SU-DHL-6 (cell line): ENCODE measurements at regions not wholly inside any gene's neighbourhood (a gene's known extent, or its start where the extent isn't known, plus 50 kb on each side); places are given as distances from the start of the nearest gene placed in this dataset.
"Not testable (repeated sequence)": the region's sequence is repeated elsewhere in the genome, so short reads cannot be mapped to it uniquely, and the experiment has no call there.

Experiments used
- H2AFZ ChIP-seq: fragments of 200-600 bp; sonication (generic); 2 replicates; pipeline ENCODE4 v1.6.1; 2014; ENCODE audit warnings: low read depth, mild to moderate bottlenecking, moderate library complexity, mixed read lengths, antibody characterized with exemption, low read length; ENCODE audit not compliant: severe bottlenecking
- H3F3A ChIP-seq: fragments of 200-600 bp; shearing (Covaris generic); 2 replicates; pipeline ENCODE4 v1.6.0; 2016; ENCODE audit warnings: antibody characterized with exemption, mild to moderate bottlenecking; ENCODE audit not compliant: insufficient read depth
- H3K27ac ChIP-seq: fragments of 200-600 bp; sonication (generic); 2 replicates; pipeline ENCODE4 v1.5.1; 2016; ENCODE audit warnings: low read depth, mild to moderate bottlenecking, low read length, moderate library complexity, mixed read lengths
- H3K27me3 ChIP-seq: fragments of 200-600 bp; sonication (generic), shearing (Covaris generic); 2 replicates; pipeline ENCODE4 v1.6.0; 2014; ENCODE audit warnings: mild to moderate bottlenecking, low read length
- H3K36me3 ChIP-seq: fragments of 200-600 bp; sonication (generic); 2 replicates; pipeline ENCODE4 v1.6.1; 2014; ENCODE audit warnings: mild to moderate bottlenecking, low read length, mixed read lengths
- H3K4me2 ChIP-seq: fragments of 300-600, 200-600 bp; shearing (Covaris generic), sonication (generic); 2 replicates; pipeline ENCODE4 v1.6.0; 2014; ENCODE audit warnings: low read length, low read depth, mild to moderate bottlenecking; ENCODE audit not compliant: poor library complexity, severe bottlenecking
- H3K4me3 ChIP-seq: fragments of 200-600 bp; sonication (generic); 2 replicates; pipeline ENCODE4 v1.5.1; 2014; ENCODE audit warnings: antibody characterized with exemption, low read length, mild to moderate bottlenecking, mixed read lengths; ENCODE audit not compliant: insufficient read depth, poor library complexity, severe bottlenecking
- H3K79me2 ChIP-seq: fragments of 200-600 bp; sonication (generic); 2 replicates; pipeline ENCODE4 v1.6.1; 2014; ENCODE audit warnings: mild to moderate bottlenecking, low read length, moderate library complexity; ENCODE audit not compliant: insufficient read depth
- H3K9ac ChIP-seq: fragments of 200-600 bp; sonication (generic); 2 replicates; pipeline ENCODE4 v1.7.0; 2014; ENCODE audit warnings: mild to moderate bottlenecking, low read length
- H3K9me2 ChIP-seq: fragments of 200-600 bp; sonication (generic); replicated peaks from 2 replicates; pipeline ENCODE4 v1.6.1; 2014; ENCODE audit warnings: low read length; ENCODE audit not compliant: insufficient read depth
- H3K9me3 ChIP-seq: fragments of 200-600 bp; sonication (generic); 2 replicates; pipeline ENCODE4 v1.6.1; 2014; ENCODE audit warnings: low read length, mixed read lengths; ENCODE audit not compliant: insufficient read depth
- H4K20me1 ChIP-seq: fragments of 200-600 bp; sonication (generic); 2 replicates; pipeline ENCODE4 v1.6.1; 2014; ENCODE audit warnings: low read depth, mild to moderate bottlenecking, antibody characterized with exemption, low read length, moderate library complexity, mixed read lengths
- CTCF ChIP-seq: fragments of 200-600 bp; sonication (generic); IDR thresholded peaks from one replicate; pipeline ENCODE4 v1.5.1; 2017; ENCODE audit warnings: antibody characterized with exemption, mild to moderate bottlenecking, low read length, moderate library complexity; ENCODE audit not compliant: insufficient read depth, poor library complexity, severe bottlenecking
- EZH2phosphoT487 ChIP-seq: fragments of 200-600 bp; sonication (generic), shearing (Covaris generic); conservative IDR thresholded peaks from 2 replicates; pipeline ENCODE4 v1.6.1; 2018; ENCODE audit warnings: mild to moderate bottlenecking, antibody characterized with exemption, low read length, moderate library complexity, mixed read lengths

DNA sequence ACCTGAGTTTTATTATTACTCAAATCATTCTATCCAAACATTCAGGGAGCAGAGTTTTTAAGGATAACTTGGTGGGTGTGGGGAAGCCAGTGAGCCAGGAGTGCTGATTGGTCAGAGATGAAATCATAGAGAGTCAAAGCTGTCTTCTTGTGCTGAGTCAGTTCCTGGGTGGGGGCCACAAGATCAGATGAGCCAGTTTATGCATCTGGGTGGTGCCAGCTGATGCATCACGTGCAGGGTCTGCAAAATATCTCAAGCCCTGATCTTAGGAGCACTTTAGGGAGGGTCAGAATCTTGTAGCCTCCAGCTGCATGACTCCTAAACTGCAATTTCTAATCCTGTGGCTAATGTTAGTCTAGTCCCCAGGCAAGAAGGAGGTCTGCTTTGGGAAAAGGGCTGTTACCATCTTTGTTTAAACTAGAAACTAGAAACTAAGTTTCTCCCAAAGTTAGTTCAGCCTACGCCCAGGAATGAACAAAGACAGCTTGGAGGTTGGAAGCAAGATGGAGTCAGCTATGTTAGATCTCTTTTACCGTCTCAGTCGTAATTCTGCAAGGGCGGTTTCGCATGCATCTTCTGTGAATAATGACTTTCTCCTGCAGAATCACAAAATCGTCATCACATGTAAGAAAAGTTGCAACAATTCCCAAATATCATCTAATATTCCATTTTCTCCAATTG, 97.5 kb downstream of the ZNF664 start:
- not testable (repeated sequence) for H2AFZ ChIP-seq, H3K9ac ChIP-seq, H3F3A ChIP-seq, H3K9me3 ChIP-seq, H3K4me3 ChIP-seq, H3K36me3 ChIP-seq, H3K4me2 ChIP-seq, H4K20me1 ChIP-seq, H3K79me2 ChIP-seq, H3K9me2 ChIP-seq, H3K27me3 ChIP-seq, H3K27ac ChIP-seq

GRCh38 chr12:124071075-124071443, 98.0 kb downstream of the ZNF664 start:
- TF ChIP-seq CTCF (no peak), EZH2phosphoT487 (no peak)
- H3K79me2 ChIP-seq, result no peaks in the 10 kb centered on the region
- no peak overlapping the region for H2AFZ ChIP-seq
- no peaks in the 10 kb centered on the region for H3K9me3 ChIP-seq
- no peaks in the 10 kb centered on the region for H3K27me3 ChIP-seq
- no peak overlapping the region for H3K27ac ChIP-seq
- no peaks in the 10 kb centered on the region for H4K20me1 ChIP-seq
- H3K4me2 ChIP-seq, result no peak overlapping the region
- no peaks in the 10 kb centered on the region for H3F3A ChIP-seq
- H3K9ac ChIP-seq, result no peak overlapping the region
- no peak overlapping the region for H3K4me3 ChIP-seq
- H3K36me3 ChIP-seq, result no peaks in the 10 kb centered on the region
- H3K9me2 ChIP-seq, result no peaks in the 10 kb centered on the region

- TF ChIP-seq CTCF (no peak), EZH2phosphoT487 (no peak)
- no peak overlapping the region for H2AFZ ChIP-seq
- H3K27me3 ChIP-seq, result no peaks in the 10 kb centered on the region
- H3K27ac ChIP-seq, result no peak overlapping the region
- no peaks in the 10 kb centered on the region for H3K79me2 ChIP-seq
- no peak overlapping the region for H3K4me3 ChIP-seq
- no peaks in the 10 kb centered on the region for H3K9me2 ChIP-seq
- H3F3A ChIP-seq, result no peaks in the 10 kb centered on the region
- H3K4me2 ChIP-seq, result no peak overlapping the region
- no peaks in the 10 kb centered on the region for H3K9me3 ChIP-seq
- no peak overlapping the region for H3K9ac ChIP-seq
- no peaks in the 10 kb centered on the region for H4K20me1 ChIP-seq
- no peaks in the 10 kb centered on the region for H3K36me3 ChIP-seq
These were observed 100.5 kb downstream of the ZNF664 start for GRCh38 chr12:124073356-124074035.

DNA sequence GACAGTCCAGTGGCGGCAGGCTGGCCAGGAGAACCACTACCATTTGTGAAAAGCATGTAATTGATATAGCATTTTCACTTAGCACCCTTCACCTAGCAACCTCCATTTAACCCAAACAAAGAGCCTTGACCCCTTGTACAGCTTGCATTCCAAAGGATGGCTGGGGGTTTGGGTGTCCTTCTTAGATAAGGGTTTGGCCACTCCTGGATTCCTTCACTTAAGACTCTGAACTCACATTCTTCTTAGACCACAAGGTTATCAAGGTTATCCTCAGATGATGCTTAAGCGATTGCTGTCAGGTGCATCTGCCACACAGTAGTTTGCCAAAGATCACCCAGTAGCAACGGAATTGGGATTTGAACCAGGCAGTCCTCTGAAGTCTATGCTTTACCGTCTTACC, 102.8 kb downstream of the ZNF664 start:
- H3K4me2 ChIP-seq, result no peak overlapping the region
- H3K27ac ChIP-seq, result no peak overlapping the region
- H3K79me2 ChIP-seq, result no peaks in the 10 kb centered on the region
- H3K9me2 ChIP-seq, result no peaks in the 10 kb centered on the region
- no peaks in the 10 kb centered on the region for H3K27me3 ChIP-seq
- H3K36me3 ChIP-seq, result no peaks in the 10 kb centered on the region
- H3F3A ChIP-seq, result no peaks in the 10 kb centered on the region
- H3K9me3 ChIP-seq, result no peaks in the 10 kb centered on the region
- TF ChIP-seq EZH2phosphoT487 (no peak), CTCF (no peak)
- no peak overlapping the region for H3K4me3 ChIP-seq
- no peak overlapping the region for H3K9ac ChIP-seq
- H4K20me1 ChIP-seq, result no peaks in the 10 kb centered on the region
- no peak overlapping the region for H2AFZ ChIP-seq
